RWPE2 (cell line): ENCODE measurements at regions not wholly inside any gene's neighbourhood (a gene's known extent, or its start where the extent isn't known, plus 50 kb on each side); places are given as distances from the start of the nearest gene placed in this dataset.

Experiments
- ATAC-seq: fragments of 200-7000 bp; cut with Tn5 transposase; 3 replicates; pipeline ENCODE4 v1.9.1; 2021; ENCODE audit warnings: low read depth
- DNase-seq: peaks from one replicate; pipeline ENCODE4 v3.0.0-alpha.2; 2020; ENCODE audit warnings: low spot score
- H3K27ac ChIP-seq: fragments of 450-650 bp; 2 replicates; pipeline ENCODE4 v1.5.1; 2017; ENCODE audit warnings: mild to moderate bottlenecking; ENCODE audit not compliant: poor library complexity, severe bottlenecking
- H3K27me3 ChIP-seq: fragments of 250-450 bp; sonication (Bioruptor Pico); 2 replicates; pipeline ENCODE4 v1.5.1; 2021; ENCODE audit warnings: mild to moderate bottlenecking, moderate library complexity; ENCODE audit not compliant: insufficient read depth, poor library complexity, severe bottlenecking
- H3K36me3 ChIP-seq: fragments of 250-450 bp; sonication (Bioruptor Pico); 2 replicates; pipeline ENCODE4 v1.5.1; 2020; ENCODE audit warnings: low read depth, mild to moderate bottlenecking, moderate library complexity
- H3K4me1 ChIP-seq: fragments of 250-450 bp; sonication (Bioruptor Pico); 2 replicates; pipeline ENCODE4 v1.5.1; 2021; ENCODE audit warnings: mild to moderate bottlenecking, moderate library complexity; ENCODE audit not compliant: insufficient read depth, poor library complexity, severe bottlenecking
- H3K4me3 ChIP-seq: fragments of 250-450 bp; sonication (Bioruptor Pico); 2 replicates; pipeline ENCODE4 v1.5.1; 2021; ENCODE audit warnings: mild to moderate bottlenecking, moderate library complexity; ENCODE audit not compliant: severe bottlenecking
- H3K9me3 ChIP-seq: fragments of 250-450 bp; sonication (Bioruptor Pico); 2 replicates; pipeline ENCODE4 v1.5.1; 2021; ENCODE audit warnings: mild to moderate bottlenecking, moderate library complexity; ENCODE audit not compliant: severe bottlenecking
- TF ChIP-seq, protein P1 (sequence below): fragments of 450-650 bp; IDR thresholded peaks from one replicate; pipeline ENCODE4 v1.5.1; 2017; ENCODE audit warnings: mild to moderate bottlenecking, moderate library complexity; ENCODE audit not compliant: poor library complexity, severe bottlenecking

DNA sequence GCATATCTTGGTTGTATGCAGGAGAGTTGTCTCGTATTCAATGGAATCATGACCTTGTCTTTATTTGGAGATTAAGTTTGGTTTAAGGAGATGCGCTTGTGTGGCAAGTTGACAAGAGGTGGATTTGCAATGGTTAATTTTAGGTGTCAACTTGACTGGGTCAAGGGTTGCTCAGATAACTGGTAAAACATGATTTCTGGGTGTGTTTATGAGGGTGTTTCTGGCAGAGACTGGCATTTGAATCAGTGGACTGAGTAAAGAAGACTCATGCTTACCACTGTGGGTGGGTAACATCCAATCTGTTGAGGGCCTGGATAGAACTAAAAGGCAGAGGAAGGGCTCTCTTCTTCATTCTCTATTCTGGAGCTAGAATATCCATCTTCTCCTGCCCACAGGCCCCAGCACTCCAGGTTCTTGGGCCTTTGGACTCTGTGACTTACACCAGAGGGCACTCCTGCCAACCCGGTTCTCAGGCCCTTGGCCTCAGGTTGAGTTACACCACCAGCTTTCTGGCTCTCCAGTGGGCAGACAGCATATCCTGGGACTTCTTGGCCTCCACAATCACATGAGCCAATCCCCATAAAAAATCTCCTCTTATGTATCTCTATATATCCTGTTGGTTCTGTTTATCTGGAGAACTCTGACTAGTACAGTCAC is 141.5 kb upstream of the ARID2 start:
- Histone ChIP-seq H3K4me3 (no peak overlapping the region), H3K4me1 (no peaks in the 10 kb centered on the region), H3K27ac (no peak overlapping the region), H3K9me3 (no peaks in the 10 kb centered on the region), H3K36me3 (no peaks in the 10 kb centered on the region), H3K27me3 (no peaks in the 10 kb centered on the region)
- TF ChIP-seq, protein P1, sequence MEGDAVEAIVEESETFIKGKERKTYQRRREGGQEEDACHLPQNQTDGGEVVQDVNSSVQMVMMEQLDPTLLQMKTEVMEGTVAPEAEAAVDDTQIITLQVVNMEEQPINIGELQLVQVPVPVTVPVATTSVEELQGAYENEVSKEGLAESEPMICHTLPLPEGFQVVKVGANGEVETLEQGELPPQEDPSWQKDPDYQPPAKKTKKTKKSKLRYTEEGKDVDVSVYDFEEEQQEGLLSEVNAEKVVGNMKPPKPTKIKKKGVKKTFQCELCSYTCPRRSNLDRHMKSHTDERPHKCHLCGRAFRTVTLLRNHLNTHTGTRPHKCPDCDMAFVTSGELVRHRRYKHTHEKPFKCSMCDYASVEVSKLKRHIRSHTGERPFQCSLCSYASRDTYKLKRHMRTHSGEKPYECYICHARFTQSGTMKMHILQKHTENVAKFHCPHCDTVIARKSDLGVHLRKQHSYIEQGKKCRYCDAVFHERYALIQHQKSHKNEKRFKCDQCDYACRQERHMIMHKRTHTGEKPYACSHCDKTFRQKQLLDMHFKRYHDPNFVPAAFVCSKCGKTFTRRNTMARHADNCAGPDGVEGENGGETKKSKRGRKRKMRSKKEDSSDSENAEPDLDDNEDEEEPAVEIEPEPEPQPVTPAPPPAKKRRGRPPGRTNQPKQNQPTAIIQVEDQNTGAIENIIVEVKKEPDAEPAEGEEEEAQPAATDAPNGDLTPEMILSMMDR, result no peak
- no peak for DNase-seq
- ATAC-seq, result no peak

DNA sequence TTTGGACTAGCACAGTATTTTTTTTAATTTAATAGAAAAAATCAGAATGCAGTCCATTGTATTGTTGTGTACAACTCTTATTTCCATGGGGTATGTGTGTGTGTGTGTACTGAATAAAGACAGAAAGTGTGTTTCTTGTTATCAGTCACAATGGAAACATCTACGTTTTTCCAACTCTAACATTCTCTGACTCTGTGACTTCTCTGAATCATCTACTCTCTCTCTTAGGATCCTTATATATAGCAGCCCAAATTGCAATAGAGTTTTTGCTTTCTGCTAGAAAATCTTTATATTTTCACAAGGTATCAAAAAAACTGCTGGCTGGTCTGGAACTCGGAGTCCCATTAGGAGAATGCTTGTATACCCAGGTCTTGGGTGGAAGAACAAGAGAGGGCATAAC is 138.9 kb upstream of the ARID2 start:
- Histone ChIP-seq H3K36me3 (no peaks in the 10 kb centered on the region), H3K4me3 (no peak overlapping the region), H3K27ac (no peak overlapping the region), H3K4me1 (no peaks in the 10 kb centered on the region), H3K27me3 (no peaks in the 10 kb centered on the region), H3K9me3 (no peaks in the 10 kb centered on the region)
- DNase-seq (no peak), ATAC-seq (no peak)
- TF ChIP-seq, protein P1, result no peak

DNA sequence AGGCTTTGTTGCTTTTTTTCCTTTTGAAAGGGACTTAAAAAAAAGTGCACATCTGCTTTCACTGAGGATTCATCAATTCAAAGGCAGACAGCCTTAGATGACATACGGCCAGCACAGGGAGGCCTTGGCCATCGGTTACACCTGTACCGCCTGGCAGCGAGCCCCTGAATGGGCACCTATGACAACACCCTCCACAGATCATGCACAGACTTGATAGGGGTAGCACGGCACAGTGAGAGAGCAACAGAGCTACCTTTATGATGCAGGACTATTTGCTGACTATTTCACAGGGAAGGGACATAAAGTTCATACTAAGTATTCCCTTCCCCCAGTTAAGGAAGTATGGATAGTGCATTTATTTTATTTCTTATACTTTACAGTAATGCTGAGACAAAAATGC is 137.9 kb upstream of the ARID2 start:
- H3K9me3 ChIP-seq, result no peaks in the 10 kb centered on the region
- no peak overlapping the region for H3K27ac ChIP-seq
- no peaks in the 10 kb centered on the region for H3K4me1 ChIP-seq
- DNase-seq (no peak), ATAC-seq (no peak)
- H3K4me3 ChIP-seq, result no peak overlapping the region
- TF ChIP-seq, protein P1, result no peak
- no peaks in the 10 kb centered on the region for H3K27me3 ChIP-seq
- H3K36me3 ChIP-seq, result no peaks in the 10 kb centered on the region

DNA sequence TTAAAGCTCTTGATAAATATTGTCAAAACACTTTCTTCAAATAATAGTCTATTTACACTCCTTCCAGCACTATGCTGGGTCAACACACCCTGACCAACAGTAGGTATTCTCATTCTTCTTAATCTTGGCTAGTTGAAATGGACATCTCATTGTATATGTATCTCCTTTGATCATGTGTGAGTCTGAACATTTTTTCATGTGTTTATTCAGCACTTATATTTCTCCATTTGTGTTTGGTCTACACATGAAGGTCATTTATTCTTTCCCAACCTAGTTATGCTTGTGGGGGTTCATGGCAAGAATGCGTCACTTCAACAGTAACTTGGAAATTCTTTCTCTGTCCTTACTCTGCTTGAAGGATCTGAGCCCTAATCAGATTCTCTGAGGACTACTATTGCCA is 133.1 kb upstream of the ARID2 start:
- no peak overlapping the region for H3K4me3 ChIP-seq
- TF ChIP-seq, protein P1, result no peak

DNA sequence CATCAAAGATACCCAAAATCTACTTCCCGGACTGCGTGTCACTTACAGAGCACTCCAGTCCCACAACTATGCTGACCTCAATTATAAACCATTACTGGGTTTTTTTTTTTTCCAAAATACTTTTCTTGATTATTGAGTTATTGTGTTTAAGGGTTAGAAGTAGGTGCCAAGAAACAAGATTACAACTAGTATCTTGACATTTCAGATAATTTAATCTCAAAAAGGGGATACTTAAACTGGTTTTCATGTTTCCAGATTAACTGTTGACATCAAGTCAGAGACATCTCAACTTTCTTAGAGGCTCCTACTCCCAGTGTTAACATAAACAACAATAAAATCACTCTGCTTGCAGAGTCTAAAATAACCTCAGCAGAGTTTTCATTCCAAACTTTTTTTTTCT is 131.2 kb upstream of the ARID2 start:
- Histone ChIP-seq H3K27me3 (no peaks in the 10 kb centered on the region), H3K9me3 (no peaks in the 10 kb centered on the region), H3K27ac (no peak overlapping the region), H3K4me1 (no peaks in the 10 kb centered on the region), H3K4me3 (no peak overlapping the region), H3K36me3 (no peaks in the 10 kb centered on the region)
- DNase-seq, result no peak
- TF ChIP-seq, protein P1, result no peak
- no peak for ATAC-seq

More for the DNA sequence above, 133.1 kb upstream of the ARID2 start:
- Histone ChIP-seq H3K27me3 (no peaks in the 10 kb centered on the region), H3K27ac (no peak overlapping the region), H3K4me1 (no peaks in the 10 kb centered on the region), H3K9me3 (no peaks in the 10 kb centered on the region), H3K36me3 (no peaks in the 10 kb centered on the region)
- ATAC-seq (no peak), DNase-seq (no peak)
